HL-60/S4 (cell line): ENCODE measurements at regions not wholly inside any gene's neighbourhood (a gene's known extent, or its start where the extent isn't known, plus 50 kb on each side); places are given as distances from the start of the nearest gene placed in this dataset.

ENCODE experiments used
- in situ Hi-C: fragments of 300-500 bp; cut with MboI; formaldehyde crosslinking; loops from 2 replicates; pipeline ENCODE4 v1.14.3; 2022; ENCODE audit warnings: low sequenced_read_pairs

DNA sequence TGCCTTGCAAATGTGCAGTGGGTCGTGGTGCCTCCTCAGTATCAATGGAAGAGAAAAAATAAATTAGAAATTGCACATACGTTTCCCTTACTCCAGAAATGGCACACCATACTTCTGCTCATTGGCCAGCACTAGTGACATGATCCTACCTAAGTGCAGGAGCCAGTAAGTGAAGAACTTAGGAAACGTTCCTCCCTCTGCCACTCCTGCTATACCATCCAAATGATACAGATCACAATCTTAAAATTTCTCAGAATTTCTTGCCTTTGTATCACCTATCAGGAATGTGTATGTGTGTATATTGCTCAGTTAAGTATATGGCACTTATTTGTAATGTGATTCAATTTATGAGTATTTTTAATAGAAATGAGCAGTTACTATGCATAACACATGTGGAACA lies 237.0 kb upstream of the UBE2E3 start:
- in situ Hi-C loops = no loop called here

DNA sequence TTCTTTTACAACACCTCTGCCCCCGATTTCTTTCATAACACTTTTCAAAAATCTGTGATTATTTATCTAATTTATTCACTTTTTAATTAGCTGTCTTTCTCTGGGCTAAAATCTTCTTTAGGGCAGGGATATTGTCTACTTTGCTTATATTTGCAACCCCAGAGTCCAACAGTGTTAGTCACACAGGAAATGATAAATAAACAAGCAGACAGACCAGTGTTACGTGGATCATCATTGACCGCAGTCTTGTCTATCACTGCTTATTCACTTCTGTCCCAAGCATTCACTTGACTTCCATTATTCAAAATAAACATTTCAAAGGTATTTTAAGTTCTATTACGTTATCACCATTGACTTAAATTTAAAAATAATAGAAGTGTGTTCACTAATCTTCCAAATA lies 237.6 kb upstream of the UBE2E3 start:
- in situ Hi-C loops = no loop called here

DNA sequence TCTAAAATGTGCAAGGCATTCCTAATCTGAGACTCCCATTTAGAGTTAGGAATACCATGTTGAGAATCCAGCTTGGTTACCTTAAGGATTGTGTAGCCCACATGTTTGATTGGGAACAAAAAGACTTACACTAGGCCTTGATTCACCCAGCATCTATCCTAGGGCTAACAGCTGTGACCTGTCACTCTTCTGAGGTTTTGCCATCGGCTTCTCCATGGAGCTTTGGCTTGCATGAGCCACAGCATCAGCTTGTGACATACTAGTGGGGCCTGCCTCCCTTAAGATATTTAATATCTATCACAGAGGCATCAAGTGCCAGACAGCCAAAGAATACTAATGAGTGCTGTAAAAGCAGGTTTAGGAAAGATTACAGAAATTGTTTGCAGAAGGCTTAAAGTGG lies 241.3 kb upstream of the UBE2E3 start:
- in situ Hi-C loops = no loop called here

DNA sequence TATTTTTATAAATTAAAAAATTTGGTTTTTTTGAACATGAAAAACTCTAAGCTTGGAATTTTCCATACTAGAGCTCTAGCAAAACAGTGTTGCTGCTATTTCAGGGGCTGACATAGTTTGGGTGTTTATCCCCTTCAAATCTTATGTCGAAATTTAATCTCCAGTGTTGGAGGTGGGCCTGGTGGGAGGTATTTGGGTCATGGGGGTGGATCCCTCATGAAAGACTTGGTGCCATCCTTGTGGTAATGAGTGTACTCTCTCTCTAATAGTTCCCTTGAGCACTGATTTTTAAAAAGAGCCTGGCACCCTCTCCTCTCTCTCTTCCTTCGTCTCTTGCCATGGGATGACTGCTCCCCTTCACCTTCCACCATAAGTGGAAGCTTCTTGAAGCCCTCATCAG lies 244.6 kb upstream of the UBE2E3 start:
- in situ Hi-C loops = no loop called here

DNA sequence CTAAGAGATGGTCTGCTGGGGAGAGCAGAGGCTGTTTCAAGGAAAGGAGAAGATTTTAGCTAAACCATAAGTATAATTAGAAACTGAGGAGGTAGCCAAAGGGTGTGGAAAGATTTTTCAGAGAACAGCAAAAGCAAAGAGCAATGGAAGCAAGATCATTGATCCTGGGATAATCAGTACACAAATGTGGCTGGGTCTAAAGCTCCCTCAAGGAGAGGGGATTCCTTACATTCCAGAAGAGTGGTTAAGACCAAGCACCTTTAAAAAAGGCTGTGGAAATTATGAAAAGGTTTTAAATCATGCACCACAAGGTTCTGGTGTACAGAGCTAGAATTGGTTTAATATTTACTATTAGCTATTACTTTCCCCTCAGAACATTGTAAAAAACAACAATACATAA lies 246.0 kb upstream of the UBE2E3 start:
- in situ Hi-C loops = no loop called here

DNA sequence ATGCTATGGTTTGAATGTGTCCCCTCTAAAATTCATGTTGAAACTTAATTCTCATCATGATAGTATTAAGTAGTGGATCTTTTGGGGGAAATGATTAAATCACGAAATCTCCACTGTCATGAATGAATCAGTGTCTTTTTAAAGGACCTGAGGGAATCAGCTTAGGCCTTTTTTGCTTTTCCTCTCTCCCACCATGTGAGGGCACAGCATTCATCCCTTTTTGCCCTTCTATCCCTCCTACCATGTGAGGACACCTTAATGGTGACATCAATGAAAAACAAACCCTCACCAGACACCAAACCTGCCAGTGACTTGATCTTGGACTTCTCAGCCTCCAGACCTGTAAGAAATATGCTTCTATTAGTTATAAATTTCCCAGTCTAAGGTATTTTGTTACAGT lies 247.1 kb upstream of the UBE2E3 start:
- in situ Hi-C loops = no loop called here

DNA sequence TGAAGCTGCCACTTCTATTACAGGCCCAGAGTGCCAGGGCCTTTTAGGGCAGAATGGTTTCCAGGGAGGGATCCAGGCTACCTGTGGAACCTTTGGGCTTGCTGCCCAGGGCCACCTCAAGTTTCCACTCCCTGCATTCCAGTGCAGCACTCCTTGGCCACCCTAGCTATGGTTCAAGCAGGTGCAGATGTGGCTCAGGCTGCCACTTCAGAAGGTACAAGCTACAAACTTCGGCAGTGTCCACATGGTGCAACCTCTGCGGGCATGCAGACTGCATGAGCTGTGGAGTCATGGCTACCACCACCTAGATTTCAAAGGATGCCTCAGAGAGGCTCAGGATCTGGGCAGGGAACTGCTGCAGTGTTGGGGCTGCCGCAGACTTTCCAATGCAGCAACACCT lies 248.1 kb upstream of the UBE2E3 start:
- in situ Hi-C loops = no loop called here

DNA sequence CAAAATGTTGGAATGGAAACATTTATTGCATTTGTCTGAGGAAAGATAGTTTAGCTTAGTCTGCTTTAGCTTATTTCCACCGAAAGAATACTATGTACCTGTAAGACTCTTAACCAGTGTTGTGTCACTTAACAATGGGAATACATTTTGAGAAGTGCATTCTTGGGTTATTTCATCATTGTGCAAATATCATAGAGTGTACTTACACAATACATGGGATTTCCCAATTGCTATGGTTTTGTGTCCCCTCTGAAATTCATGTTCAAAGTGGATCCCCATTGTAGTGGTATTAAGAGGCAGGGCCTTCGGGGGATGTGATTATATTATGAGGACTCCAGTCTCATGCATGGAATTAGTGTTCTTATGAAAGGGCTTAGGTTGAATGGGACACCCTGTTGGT lies 249.4 kb upstream of the UBE2E3 start:
- in situ Hi-C loops = no loop called here

DNA sequence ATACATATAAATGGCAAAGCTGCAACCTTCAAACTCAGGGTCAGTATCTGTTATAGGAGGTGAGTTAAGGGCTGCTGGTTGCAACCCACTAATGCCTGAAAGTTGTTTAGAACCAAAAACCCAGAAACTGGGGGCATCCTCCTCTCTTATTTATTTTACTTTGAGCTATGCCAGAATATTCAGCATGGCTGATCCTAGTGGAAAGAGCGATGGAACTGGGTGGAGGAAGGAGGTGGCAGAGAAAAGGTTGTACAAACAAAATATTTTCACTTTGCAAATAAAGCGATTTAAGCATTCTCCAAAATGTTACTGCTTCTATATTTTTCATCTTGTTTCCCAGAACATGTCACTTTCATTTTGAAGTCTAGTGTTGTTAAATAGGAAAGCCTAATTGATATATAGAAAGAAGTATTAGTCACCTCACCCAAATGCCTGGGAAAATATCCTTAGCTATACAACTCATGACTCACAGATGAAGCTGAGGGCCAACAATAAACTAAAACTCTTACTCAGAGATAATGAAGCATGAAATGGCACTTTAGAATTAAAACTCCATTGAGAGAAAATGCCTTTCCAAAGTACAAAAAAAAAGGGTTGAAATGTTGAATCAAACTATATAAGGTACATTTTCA lies 251.4 kb upstream of the UBE2E3 start:
- in situ Hi-C loops = no loop called here

DNA sequence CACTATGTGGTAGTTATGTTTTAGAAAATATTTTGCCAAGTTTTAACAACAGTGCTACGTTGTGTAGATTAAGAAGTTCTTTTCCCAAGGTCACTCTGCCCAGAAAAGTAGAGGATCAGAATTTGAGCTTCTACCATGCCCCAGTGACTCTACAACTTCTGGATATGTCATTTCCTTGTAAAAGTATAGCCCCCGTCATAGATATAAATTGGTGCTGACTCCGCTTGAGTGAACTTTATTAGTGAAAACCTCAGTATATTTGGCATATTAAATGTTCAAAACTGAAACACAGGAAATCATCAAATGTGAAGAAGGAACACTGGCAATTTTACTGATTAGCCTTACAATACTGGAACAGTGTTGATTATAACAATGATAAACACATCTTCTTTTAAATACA lies 256.7 kb upstream of the UBE2E3 start:
- in situ Hi-C loops = no loop called here

DNA sequence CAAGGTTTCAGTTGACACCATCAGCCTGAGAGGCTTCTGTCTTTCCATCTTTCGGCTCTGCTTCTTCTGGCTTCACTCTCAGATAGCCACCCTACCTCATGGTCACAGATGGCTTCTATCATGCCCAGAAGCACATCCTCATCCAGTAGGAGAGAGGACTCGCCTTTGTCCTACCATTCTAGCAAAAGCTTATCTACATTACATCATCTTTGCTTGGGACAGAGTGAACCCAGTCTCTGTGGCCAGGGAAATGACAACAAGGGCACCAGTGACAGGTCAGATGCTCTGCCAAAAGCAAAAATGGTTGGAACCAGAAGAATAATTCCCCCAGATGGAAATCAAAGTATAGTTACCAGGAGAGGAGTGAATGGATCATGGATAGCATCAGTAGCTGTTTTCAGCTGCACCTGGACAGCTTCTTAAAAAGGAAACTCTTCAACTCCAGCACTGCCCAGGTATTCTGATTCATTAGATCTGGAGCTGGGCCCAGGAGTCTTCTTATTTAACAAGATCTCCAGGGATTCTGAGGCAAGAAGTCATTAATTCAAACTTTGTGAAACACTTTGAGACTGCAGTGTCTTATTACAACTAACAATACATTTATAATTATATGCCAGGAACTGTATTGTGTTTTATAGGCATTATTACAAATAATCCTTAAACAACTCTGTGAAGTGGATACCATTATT lies 257.7 kb upstream of the UBE2E3 start:
- in situ Hi-C loops = no loop called here

DNA sequence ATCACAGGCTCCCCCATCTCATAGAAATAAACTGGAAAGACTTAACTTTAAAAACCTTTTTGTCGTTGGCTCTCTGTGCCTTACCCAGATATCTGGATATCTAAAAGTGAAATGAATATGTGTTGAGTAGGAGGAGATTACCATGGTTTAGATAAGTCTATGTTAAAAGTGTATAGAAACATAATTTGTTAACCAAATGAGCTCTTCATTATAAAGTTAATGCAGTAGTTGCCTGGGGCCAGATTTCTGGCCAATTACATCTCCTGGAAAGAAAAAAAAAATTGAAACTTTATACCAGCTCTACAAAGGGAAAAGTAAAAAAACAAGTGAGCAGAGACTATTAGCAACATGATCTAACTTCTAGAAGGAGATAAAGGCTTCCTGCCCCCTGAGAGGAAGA lies 259.6 kb upstream of the UBE2E3 start:
- in situ Hi-C loops = no loop called here

DNA sequence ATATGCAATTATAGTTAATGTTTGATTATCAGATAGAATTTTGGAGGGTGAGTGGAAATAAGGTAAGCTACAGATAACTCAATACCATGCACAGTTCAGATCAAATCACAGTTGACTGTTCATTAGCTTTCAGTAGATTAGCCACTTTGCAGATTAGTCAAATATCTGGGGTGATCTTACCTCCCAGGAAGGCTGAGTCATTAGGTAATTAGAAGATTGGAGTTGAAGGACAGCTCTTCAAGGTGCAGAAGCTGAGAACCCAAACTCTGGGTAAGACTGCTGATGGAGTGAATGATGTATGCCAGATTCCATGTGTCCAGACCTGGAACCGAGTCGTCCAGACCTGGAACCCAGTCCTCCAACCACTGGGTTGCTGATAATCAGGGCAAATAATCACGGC lies 262.8 kb upstream of the UBE2E3 start:
- in situ Hi-C loops = no loop called here

DNA sequence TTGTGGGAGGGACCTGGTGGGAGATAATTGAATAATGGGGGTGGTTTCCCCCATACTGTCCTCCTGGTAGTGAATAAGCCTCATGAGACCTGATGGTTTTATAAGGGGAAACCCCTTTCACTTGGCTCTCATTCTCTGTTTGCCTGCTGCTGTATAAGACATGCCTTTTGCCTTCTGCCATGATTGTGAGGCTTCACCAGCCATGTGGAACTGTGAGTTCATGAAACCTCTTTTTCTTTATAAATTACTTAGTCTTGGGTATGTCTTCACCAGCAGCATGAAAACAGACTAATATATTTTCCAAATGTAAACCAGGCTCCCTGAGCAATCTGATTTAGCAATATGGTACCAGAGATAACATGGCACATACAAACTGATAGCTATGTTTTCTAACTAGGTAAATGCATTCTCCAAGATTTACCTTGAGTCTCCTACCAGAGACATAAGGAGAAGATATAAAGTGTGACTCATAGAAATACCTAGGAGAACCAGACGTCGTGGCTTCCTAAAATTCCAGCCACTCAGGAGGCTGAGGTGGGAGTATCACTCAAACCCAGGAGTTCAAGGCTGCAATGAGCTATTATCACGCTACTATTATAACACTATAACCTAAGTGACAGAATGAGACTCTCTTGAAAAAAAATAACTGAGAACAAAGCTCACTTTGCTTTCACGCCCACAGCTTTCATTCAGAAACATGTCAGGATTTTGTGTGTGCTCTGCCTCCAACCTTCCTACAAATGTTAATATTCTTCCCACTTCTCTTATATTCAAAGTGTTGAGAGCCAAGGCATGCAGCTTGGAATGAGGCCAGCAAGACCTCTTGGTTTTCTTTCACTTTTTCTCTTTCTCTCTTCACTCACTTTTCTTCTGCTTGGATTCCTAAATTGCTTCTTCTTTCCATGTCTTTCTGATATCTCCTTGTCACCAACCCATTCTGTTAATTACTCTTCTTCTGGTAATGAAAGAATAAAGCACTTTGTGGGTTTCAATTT lies 263.9 kb upstream of the UBE2E3 start:
- in situ Hi-C loops = no loop called here

DNA sequence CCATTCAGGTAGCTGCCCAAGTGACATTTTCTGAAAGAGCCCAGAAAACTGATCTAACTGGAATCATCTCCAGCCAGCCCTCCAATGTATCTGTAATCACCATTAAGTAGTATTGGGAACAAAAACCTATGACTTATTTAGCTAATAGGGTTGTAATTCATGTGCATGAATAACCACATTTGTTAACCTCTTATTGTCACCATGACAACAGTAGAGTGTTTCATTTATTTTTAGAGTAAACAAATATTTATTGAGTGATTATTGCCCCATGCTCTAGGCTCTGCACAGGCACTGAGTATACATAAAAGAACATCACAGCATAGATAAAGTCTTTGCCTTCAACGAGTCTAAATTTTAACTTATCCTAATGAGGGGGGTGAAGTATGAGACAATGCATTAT lies 265.4 kb upstream of the UBE2E3 start:
- in situ Hi-C loops = no loop called here

DNA sequence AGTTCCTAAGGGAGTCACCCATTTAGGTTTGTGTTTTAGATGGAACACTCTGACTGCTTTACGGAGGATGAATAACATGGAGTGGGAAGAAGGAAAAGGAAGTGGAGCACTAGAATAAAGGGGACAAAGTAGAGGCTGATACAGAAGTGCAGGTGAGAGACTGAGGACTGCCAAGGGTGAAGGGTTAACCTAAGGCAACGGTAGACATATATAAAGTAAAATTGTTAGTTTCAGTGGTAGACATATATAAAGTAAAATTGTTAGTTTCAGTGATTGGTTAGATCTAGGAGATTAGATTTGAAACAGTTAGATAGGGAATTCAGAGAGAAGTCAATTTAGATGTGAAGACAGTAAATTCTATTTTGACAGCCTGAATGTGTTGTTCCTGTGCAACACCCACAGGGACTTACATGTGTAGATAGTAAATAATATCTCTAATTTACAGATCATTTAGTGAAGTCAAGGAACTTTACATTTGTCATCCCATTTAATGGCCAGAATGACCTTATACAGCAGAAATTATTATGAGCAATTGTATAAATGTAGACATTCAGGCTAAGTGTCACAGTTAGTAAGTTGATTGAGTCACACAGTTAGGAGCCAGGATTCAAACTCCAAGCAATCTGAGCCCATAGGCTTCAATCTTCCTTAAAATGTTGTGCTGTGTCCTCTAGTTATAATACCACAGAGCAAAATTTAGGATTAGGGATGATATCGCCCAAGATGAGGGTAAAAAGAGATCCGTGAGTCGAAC lies 270.8 kb upstream of the UBE2E3 start:
- in situ Hi-C loops = no loop called here

DNA sequence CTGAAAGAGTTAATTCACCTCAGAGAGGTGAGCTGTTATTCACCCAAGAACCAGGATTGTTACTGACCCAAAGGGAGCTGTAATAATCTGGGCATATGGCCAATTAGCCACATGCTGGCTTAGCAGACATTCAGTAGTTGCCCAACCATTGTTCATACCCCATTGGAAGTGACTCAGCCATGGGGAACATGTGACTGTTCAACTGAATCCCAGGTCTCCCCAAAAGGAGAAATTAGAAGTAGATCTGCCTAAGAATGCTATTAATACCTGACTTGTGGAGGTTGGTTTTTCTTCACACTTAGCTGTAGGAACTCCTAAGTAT lies 272.6 kb upstream of the UBE2E3 start:
- in situ Hi-C loops = no loop called here

DNA sequence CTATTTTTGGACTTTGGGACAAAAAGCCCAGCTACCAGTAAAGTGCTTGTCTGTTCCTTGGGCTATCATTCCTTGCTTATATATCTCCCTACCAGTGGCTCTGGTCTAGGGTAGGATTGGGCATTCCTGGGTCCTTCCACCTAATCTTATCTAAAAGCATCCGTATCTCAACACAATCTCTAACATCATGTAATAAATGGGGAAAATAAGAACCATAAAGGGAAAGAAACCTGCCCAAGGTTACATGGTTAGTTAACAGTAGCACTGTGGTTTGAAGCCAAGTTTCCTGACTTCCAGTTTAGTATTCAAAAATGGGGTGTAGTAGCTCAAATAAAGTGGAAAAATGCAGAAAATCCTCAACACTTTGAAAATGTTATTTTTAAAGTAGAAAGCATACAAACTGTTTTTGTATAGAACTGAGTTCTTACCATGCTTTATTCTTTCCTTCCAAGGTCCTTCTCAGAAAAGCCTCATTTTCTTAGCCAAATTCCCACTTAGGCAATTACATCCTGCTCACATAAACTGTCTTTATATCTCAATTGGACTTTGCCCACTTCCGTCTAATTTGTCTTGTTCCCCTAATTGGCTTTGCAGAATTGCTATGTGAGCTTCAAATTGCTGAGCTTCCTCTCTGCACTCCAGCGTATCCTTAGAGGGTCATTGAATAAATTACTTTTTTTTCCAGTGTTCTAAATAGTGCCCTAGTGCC lies 273.1 kb upstream of the UBE2E3 start:
- in situ Hi-C loops = no loop called here

DNA sequence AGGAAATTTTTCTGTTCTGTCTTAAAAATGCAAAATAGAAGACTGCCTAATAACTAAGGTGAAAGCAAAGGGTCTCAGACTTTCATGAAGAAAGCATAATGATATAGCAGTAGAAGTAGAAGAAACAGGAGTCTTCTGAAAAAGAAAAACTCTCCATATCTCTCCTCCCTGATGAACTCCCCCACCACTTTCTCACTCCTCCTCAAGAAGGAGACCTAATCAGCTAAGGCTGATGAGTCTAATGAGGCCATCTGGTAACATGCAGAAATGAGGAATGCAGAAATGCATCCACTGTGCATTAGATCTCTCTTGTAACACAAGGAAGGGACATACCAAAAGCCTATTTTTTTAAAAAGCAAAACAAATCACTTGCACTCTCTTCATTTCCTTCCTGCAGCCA lies 273.7 kb upstream of the UBE2E3 start:
- in situ Hi-C loops = no loop called here

DNA sequence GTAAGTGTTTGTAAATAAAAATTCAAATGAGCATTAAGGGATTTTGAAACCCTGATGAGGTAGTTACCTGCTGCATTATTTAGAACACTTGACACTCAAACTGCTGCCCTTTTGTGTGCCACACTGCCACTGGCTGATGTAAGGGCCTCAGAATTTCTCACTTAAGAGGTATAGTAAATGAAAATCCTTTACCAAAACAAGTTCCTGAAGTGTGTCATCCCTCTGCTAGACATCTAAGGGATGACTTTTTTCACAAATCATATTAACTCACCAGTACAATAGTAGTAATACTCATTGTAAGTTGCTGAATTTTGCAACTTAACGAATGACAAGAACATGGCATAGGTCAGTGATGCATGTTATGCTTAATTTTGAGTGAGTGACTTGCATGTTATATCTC lies 274.9 kb upstream of the UBE2E3 start:
- in situ Hi-C loops = no loop called here

DNA sequence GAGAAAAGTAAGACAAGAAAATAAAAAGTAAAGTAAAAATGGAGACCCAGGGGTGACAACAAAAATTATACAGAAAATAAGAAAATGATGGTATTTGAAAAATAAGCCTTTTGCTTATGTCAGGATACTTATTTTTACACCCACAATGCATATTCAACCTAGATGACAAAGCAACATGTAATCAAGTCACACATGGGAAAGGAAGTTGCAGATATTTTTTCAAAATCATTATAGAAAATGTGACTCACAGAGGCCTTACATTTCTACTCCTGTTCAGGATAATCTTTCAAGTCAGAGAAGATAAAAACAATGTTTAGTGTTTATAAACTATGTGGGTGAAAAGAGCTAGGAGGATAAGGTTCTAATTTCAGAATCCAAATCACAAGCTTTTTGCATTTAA lies 275.3 kb upstream of the UBE2E3 start:
- in situ Hi-C loops = no loop called here
